ENCODE measurements at regions not wholly inside any gene's neighbourhood (a gene's known extent, or its start where the extent isn't known, plus 50 kb on each side); places are given as distances from the start of the nearest gene placed in this dataset.

DNA sequence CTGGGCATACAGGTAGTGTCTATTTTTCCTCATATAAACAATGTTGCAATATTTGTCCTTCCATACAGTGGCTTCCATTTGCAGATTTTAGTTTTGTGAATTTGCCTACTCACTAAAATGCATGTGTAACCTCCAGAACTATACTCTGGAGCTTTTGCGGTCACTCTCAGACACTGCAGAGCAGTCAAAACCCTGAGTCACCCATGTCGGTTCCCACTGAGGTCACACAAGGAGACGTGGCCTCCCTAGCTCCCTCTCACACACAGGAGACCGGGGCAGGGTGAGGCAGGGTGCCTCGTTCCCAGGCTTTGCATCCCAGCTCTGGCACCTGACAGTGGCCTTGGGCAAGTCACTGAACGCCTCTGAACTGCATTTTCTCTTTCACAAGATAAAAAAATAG is 55.5 kb upstream of the ZNF354A start:
- DNase-seq (ENCODE audit: insufficient read length, low spot score) (peak; percentile 86), FAIRE-seq (no peak)
- no peak for TF ChIP-seq POLR2A (IDR thresholded peaks at IDR 0.05; ENCODE audit: low read depth, low read length)

DNA sequence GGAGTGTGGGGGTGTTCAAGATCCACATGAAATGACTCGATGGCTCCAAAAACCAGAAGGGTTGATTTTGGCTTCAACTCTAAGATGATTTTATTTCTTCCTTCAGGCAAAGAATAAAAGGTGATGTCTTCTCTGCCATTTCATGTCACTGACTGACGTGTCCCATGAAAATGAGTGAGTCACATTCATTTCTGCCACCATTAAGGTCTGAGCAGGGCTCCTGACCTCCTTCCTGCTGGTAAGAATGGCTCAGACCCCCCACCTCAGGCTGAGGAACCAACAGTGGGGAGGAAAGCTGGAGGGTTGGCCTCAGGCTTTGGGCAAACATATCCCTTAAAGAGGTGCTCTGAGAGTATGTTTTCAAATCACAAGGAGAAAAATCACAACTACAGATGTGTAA is 53.9 kb upstream of the ZNF354A start:
- TF ChIP-seq POLR2A (IDR thresholded peaks at IDR 0.05; ENCODE audit: low read depth, low read length): no peak
- FAIRE-seq: no peak
- DNase-seq (ENCODE audit: insufficient read length, low spot score): no peak

DNA sequence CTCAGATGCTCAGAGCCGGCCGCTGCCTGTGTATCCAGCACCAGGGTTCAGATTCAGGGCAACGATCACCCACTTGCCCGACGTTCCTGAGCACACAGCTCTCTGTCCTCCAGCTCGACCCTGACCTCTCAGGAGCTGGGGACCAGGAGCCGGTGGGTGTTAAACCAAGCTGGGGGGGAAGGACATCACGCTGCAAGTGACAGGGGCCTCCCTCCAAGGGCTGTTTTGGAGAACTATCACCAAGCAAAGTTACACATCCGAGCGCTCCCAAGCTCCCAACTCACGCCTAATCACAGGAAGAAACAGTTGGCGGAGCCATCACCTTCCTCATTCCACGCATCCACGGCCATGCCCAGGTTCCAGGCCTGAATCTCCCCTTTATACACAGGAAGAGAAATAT is 51.5 kb upstream of the ZNF354A start:
- FAIRE-seq (no peak), DNase-seq (ENCODE audit: insufficient read length, low spot score) (no peak)
- TF ChIP-seq POLR2A (IDR thresholded peaks at IDR 0.05; ENCODE audit: low read depth, low read length): no peak

DNA sequence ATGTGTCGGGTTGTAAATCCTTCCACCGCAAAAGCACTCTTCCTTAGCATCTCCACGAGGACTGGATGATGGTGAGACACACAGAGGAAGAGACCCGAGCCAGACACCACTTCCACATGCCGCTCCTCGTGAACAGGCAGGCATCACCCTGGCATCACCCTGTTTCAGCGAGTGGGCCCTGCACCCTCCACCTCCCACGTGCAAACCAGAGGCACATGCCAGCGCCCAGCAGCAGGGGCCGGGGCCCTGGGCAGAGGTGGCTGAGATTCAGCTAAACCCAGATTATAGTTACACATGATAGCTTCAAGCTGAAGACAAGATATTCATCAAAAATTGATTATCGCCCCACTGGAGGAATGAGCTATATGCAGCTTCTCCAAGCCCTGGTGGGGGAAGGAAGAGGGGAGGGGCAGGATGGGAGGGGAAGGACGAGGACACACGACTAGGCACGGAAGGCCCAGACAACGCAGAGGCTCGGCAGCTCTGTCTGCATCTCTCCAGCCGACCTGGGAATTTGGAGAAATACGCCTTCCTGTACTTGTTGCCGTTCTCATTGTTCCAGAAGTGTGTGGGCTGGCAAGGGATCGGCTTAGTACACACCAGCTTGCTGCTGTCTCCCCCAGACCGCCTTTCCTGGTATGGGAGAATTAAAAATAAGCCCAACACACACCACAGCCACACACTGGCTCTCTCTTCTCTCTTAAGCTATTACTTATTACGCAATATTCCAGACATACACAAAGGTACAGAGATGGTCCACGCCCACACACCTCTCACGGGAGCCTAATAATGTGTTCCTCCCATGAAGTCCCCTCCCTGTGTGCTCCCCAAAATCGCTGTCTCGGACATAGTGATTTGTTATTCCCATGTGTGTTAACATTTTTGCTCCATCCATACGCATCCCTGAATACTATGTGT is 50.4 kb upstream of the ZNF354A start:
- TF ChIP-seq POLR2A (IDR thresholded peaks at IDR 0.05; ENCODE audit: low read depth, low read length): no peak
- no peak for DNase-seq (ENCODE audit: insufficient read length, low spot score)
- FAIRE-seq: no peak

Measured in H54 (cell line).